ENCODE measurements at regions not wholly inside any gene's neighbourhood (a gene's known extent, or its start where the extent isn't known, plus 50 kb on each side); places are given as distances from the start of the nearest gene placed in this dataset.

- intact Hi-C loops (cut with micrococcal nuclease; ENCODE audit: unreplicated experiment): no loop called here
- BruUV-seq (replicated peaks): no TSS peak
- no peak for DNase-seq
- POLR2A ChIA-PET (ENCODE audit: unreplicated experiment): no interaction called here
- Histone ChIP-seq H3K79me2 (ENCODE audit: low read depth) (no peaks in the 10 kb centered on the region), H2AFZ (no peak overlapping the region), H3F3A (ENCODE audit: insufficient read depth, low read depth) (no peaks in the 10 kb centered on the region), H3K9me2 (ENCODE audit: insufficient read depth) (no peaks in the 10 kb centered on the region), H3K4me2 (no peak overlapping the region), H3K4me3 (no peak overlapping the region), H3K9me3 (ENCODE audit: insufficient read depth, low read depth) (no peaks in the 10 kb centered on the region), H4K20me1 (ENCODE audit: insufficient read depth) (no peaks in the 10 kb centered on the region), H3K4me1 (replicated peaks; ENCODE audit: insufficient read depth) (no peaks in the 10 kb centered on the region), H3K36me3 (ENCODE audit: low read depth) (no peaks in the 10 kb centered on the region), H3K27me3 (ENCODE audit: insufficient read depth, low read depth) (no peaks in the 10 kb centered on the region), H3K27ac (no peak overlapping the region)
- TF ChIP-seq EZH2 (IDR thresholded peaks at IDR 0.05; ENCODE audit: low read depth): no peak
- no peak for TF ChIP-seq CTCF (conservative IDR thresholded peaks at IDR 0.05)
- CTCF ChIA-PET: no interaction called here
Measured at GRCh38 chr3:5274091-5274490, 86.6 kb downstream of the EDEM1 start.

GRCh38 chr3:5275529-5275928 is 88.0 kb downstream of the EDEM1 start:
- intact Hi-C loops (cut with micrococcal nuclease; ENCODE audit: unreplicated experiment): no loop called here
- TF ChIP-seq EZH2 (IDR thresholded peaks at IDR 0.05; ENCODE audit: low read depth): no peak
- TF ChIP-seq CTCF (conservative IDR thresholded peaks at IDR 0.05): no peak
- H3K9me2 ChIP-seq (ENCODE audit: insufficient read depth): no peaks in the 10 kb centered on the region
- H3K4me3 ChIP-seq: no peak overlapping the region
- H3K79me2 ChIP-seq (ENCODE audit: low read depth): no peaks in the 10 kb centered on the region
- no TSS peak for BruUV-seq (replicated peaks)
- H3F3A ChIP-seq (ENCODE audit: insufficient read depth, low read depth): no peaks in the 10 kb centered on the region
- no peak overlapping the region for H3K4me2 ChIP-seq
- H2AFZ ChIP-seq: no peak overlapping the region
- no peaks in the 10 kb centered on the region for H3K36me3 ChIP-seq (ENCODE audit: low read depth)
- CTCF ChIA-PET: no interaction called here
- no peak overlapping the region for H3K27ac ChIP-seq
- no peak for DNase-seq
- POLR2A ChIA-PET (ENCODE audit: unreplicated experiment): no interaction called here
- no peaks in the 10 kb centered on the region for H3K4me1 ChIP-seq (replicated peaks; ENCODE audit: insufficient read depth)
- H4K20me1 ChIP-seq (ENCODE audit: insufficient read depth): no peaks in the 10 kb centered on the region
- H3K9me3 ChIP-seq (ENCODE audit: insufficient read depth, low read depth): no peaks in the 10 kb centered on the region
- H3K27me3 ChIP-seq (ENCODE audit: insufficient read depth, low read depth): no peaks in the 10 kb centered on the region

- no peaks in the 10 kb centered on the region for H3K36me3 ChIP-seq (ENCODE audit: low read depth)
- H3K4me2 ChIP-seq: no peak overlapping the region
- H3K9me2 ChIP-seq (ENCODE audit: insufficient read depth): no peaks in the 10 kb centered on the region
- no peaks in the 10 kb centered on the region for H3F3A ChIP-seq (ENCODE audit: insufficient read depth, low read depth)
- no peak overlapping the region for H3K27ac ChIP-seq
- H2AFZ ChIP-seq: no peak overlapping the region
- no peaks in the 10 kb centered on the region for H3K79me2 ChIP-seq (ENCODE audit: low read depth)
- intact Hi-C loops (cut with micrococcal nuclease; ENCODE audit: unreplicated experiment): no loop called here
- H4K20me1 ChIP-seq (ENCODE audit: insufficient read depth): no peaks in the 10 kb centered on the region
- no peak for TF ChIP-seq CTCF (conservative IDR thresholded peaks at IDR 0.05)
- TF ChIP-seq EZH2 (IDR thresholded peaks at IDR 0.05; ENCODE audit: low read depth): no peak
- POLR2A ChIA-PET (ENCODE audit: unreplicated experiment): no interaction called here
- H3K27me3 ChIP-seq (ENCODE audit: insufficient read depth, low read depth): no peaks in the 10 kb centered on the region
- H3K4me1 ChIP-seq (replicated peaks; ENCODE audit: insufficient read depth): no peaks in the 10 kb centered on the region
- no peaks in the 10 kb centered on the region for H3K9me3 ChIP-seq (ENCODE audit: insufficient read depth, low read depth)
- CTCF ChIA-PET: no interaction called here
- H3K4me3 ChIP-seq: no peak overlapping the region
- BruUV-seq (replicated peaks): no TSS peak
- DNase-seq: no peak
Measured at GRCh38 chr3:5276934-5277333, 89.4 kb downstream of the EDEM1 start.
